Nephron progenitor cell (in vitro differentiated cells): ENCODE measurements at regions not wholly inside any gene's neighbourhood (a gene's known extent, or its start where the extent isn't known, plus 50 kb on each side); places are given as distances from the start of the nearest gene placed in this dataset.

Experiments
- DNase-seq: peaks from one replicate; pipeline ENCODE4 v3.0.0; 2021
- H3K27ac Mint-ChIP-seq: 2 replicates; pipeline ENCODE4 v1.8.0; 2021; ENCODE audit warnings: mild to moderate bottlenecking, moderate library complexity, mixed read lengths
- H3K27me3 Mint-ChIP-seq: 2 replicates; pipeline ENCODE4 v1.8.0; 2021; ENCODE audit warnings: mild to moderate bottlenecking, low read depth, mixed read lengths; ENCODE audit not compliant: poor library complexity
- H3K36me3 Mint-ChIP-seq: 2 replicates; pipeline ENCODE4 v1.8.0; 2021; ENCODE audit warnings: low read depth, mixed read lengths
- H3K4me1 Mint-ChIP-seq: 2 replicates; pipeline ENCODE4 v1.8.0; 2021; ENCODE audit warnings: mixed read lengths
- H3K4me3 Mint-ChIP-seq: 2 replicates; pipeline ENCODE4 v1.8.0; 2021; ENCODE audit warnings: mild to moderate bottlenecking, moderate library complexity, mixed read lengths
- H3K9me3 Mint-ChIP-seq: 2 replicates; pipeline ENCODE4 v1.8.0; 2021; ENCODE audit warnings: mild to moderate bottlenecking, moderate library complexity, mixed read lengths
- TF ChIP-seq, protein P1 (sequence below): fragments of 200-600 bp; sonication (generic); IDR thresholded peaks from 2 replicates; pipeline ENCODE4 v1.5.0; 2021; ENCODE audit warnings: antibody characterized with exemption

DNA sequence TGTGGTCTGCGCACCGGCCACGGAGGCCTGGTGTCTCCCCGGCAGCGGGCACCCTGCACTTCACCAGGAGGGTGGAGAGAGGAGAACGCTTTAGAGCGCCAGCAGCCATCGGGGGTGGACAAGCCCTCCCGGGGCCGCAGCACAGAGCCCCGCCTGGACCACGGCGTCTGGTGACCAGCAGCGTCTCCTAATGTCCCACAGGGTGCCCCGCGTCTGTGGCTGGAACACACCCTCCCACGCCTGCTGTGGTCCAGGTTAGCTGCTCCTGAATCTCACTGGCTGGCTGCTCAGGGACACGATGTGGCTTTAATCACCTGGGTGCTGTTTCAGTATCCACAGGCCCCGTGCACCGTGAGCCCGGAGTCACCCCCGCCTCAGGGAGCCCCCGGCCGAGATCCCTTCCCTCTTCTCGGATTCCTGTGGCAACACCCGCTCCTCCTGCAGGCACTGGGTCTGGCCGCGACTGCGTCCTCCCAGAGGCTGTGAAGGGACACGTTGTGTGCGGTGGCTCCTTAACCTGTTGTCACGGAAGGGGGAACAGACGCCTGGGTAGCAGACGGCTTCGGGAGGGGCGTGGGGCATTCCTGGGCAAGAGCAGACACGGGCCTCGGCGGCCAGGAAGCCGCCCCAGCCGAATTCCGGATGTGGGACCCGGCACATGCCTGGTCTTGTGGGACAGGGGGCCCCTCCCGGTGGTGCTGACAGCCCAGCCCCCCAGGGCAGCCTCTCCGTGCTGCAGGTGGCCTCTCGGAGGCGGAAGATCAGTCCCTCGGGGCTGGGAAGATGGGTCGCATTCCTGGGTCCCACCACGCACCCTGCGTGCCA, 78.9 kb downstream of the FOXL3 start:
- peak overlapping the region; percentile 66 for H3K27ac Mint-ChIP-seq
- DNase-seq, result no peak
- H3K36me3 Mint-ChIP-seq, result no peaks in the 10 kb centered on the region
- H3K27me3 Mint-ChIP-seq, result peaks cover 7% of the 10 kb centered on the region
- H3K4me1 Mint-ChIP-seq, result peaks cover 44% of the 10 kb centered on the region
- no peaks in the 10 kb centered on the region for H3K9me3 Mint-ChIP-seq
- TF ChIP-seq, protein P1, sequence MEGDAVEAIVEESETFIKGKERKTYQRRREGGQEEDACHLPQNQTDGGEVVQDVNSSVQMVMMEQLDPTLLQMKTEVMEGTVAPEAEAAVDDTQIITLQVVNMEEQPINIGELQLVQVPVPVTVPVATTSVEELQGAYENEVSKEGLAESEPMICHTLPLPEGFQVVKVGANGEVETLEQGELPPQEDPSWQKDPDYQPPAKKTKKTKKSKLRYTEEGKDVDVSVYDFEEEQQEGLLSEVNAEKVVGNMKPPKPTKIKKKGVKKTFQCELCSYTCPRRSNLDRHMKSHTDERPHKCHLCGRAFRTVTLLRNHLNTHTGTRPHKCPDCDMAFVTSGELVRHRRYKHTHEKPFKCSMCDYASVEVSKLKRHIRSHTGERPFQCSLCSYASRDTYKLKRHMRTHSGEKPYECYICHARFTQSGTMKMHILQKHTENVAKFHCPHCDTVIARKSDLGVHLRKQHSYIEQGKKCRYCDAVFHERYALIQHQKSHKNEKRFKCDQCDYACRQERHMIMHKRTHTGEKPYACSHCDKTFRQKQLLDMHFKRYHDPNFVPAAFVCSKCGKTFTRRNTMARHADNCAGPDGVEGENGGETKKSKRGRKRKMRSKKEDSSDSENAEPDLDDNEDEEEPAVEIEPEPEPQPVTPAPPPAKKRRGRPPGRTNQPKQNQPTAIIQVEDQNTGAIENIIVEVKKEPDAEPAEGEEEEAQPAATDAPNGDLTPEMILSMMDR, result no peak
- no peak overlapping the region for H3K4me3 Mint-ChIP-seq

GRCh38 chr7:369476-370258, 79.7 kb downstream of the FOXL3 start:
- Mint-ChIP-seq H3K27ac (no peak overlapping the region), H3K4me3 (no peak overlapping the region), H3K36me3 (no peaks in the 10 kb centered on the region), H3K27me3 (peaks cover 3% of the 10 kb centered on the region), H3K4me1 (peaks cover 51% of the 10 kb centered on the region), H3K9me3 (no peaks in the 10 kb centered on the region)
- no peak for DNase-seq
- TF ChIP-seq, protein P1, result no peak

DNA sequence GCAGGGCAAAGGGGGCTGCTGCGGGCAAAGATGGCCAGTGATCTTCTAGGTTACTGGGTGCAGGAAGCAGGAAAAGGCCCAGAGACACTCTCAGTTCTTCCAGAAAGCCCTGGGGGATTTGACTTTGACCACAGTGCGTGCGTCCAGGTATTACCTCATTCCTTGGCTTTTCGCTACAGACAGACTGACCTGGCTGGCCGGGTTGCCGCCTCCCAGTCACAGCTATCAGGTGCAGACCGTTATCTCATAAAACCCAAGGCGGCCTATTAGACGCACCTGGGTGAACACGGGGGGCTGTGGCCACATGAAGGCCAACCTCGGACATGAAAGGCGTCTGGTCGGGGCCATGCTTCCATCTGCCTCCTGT, 80.3 kb downstream of the FOXL3 start:
- Mint-ChIP-seq H3K4me1 (peaks cover 52% of the 10 kb centered on the region), H3K4me3 (no peak overlapping the region), H3K9me3 (no peaks in the 10 kb centered on the region), H3K36me3 (no peaks in the 10 kb centered on the region), H3K27me3 (peaks cover 1% of the 10 kb centered on the region), H3K27ac (no peak overlapping the region)
- no peak for DNase-seq
- TF ChIP-seq, protein P1, result no peak

DNA sequence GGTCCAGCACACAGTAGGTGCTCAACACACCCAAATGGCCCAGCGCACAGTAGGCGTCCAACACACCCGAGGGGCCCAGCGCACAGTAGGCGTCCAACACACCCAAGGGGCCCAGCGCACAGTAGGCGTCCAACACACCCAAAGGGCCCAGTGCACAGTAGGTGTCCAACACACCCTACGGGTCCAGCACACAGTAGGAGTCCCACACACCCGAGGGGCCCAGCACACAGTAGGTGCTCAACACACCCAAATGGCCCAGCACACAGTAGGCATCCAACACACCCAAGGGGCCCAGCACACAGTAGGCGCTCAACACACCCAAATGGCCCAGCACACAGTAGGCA, 80.8 kb downstream of the FOXL3 start:
- DNase-seq, result no peak
- Mint-ChIP-seq H3K4me1 (peaks cover 48% of the 10 kb centered on the region), H3K27ac (no peak overlapping the region), H3K4me3 (no peak overlapping the region), H3K27me3 (peaks cover 2% of the 10 kb centered on the region), H3K9me3 (no peaks in the 10 kb centered on the region), H3K36me3 (no peaks in the 10 kb centered on the region)
- TF ChIP-seq, protein P1, result no peak

DNA sequence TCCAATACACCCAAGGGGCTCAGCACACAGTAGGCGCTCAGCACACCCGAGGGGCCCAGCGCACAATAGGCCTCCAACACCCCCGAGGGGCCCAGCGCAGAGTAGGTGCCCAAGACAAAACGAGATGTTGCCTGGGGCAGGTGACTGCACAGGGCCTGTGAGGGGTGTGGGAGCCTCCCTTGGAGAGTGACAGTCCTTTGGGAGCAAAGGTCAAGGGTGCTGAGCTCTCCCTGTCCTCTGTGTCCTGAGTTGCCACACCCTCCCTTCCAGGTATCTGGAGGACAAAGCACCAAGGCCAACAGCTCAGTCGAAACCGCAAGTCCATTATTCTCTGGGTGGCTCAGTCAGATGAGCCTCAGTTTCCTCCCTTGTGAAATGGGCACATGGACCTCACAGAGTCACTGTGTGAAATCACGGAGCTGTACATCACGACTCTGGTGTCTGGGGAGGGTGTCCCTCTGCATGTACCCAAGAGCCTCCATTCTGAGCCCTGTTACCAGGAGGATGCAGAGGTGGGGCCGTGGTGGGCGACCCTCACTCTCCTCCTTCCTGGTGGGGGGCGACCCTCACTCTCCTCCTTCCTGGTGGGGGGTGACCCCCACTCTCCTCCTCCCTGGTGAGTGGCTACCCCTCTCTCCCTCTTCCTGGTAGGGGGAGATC, 81.3 kb downstream of the FOXL3 start:
- no peak for DNase-seq
- Mint-ChIP-seq H3K9me3 (no peaks in the 10 kb centered on the region), H3K27ac (no peak overlapping the region), H3K27me3 (peaks cover 2% of the 10 kb centered on the region), H3K4me1 (peaks cover 47% of the 10 kb centered on the region), H3K36me3 (no peaks in the 10 kb centered on the region), H3K4me3 (no peak overlapping the region)
- TF ChIP-seq, protein P1, result no peak
